ENCODE measurements at regions not wholly inside any gene's neighbourhood (a gene's known extent, or its start where the extent isn't known, plus 50 kb on each side); places are given as distances from the start of the nearest gene placed in this dataset.

DNA sequence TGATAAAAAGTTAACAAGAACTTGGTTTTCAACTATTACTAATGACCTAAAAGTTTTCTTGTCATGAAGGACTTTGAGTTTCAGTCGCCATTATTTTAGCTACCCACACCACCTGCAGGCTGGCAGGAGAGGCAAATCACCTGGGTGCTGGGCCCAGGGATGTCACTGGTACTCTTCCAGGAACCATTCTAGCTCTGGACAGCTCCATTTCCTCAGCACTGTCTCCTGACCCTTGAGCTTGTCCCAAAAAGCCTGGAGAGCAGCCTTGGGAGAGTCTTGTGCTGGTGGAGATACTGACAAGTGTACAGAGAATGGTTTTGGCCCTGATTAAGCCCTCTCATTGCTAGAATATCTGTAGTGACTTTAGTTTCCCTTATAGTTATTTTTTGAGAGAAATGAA is 1924.1 kb upstream of the WWC1 start:
- no peak for TF ChIP-seq RXRA (CRISPR knock-in tag; IDR thresholded peaks at IDR 0.05)
- TF ChIP-seq ZNF292 (CRISPR knock-in tag; IDR thresholded peaks at IDR 0.05; ENCODE audit: borderline replicate concordance, low read depth): no peak
- TF ChIP-seq MXI1 (IDR thresholded peaks at IDR 0.05; ENCODE audit: borderline replicate concordance, low read depth, low read length): no peak
- TF ChIP-seq, protein P1, sequence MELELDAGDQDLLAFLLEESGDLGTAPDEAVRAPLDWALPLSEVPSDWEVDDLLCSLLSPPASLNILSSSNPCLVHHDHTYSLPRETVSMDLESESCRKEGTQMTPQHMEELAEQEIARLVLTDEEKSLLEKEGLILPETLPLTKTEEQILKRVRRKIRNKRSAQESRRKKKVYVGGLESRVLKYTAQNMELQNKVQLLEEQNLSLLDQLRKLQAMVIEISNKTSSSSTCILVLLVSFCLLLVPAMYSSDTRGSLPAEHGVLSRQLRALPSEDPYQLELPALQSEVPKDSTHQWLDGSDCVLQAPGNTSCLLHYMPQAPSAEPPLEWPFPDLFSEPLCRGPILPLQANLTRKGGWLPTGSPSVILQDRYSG (CRISPR knock-in tag; IDR thresholded peaks at IDR 0.05): no peak
- no peak for TF ChIP-seq ZNF792 (CRISPR knock-in tag; IDR thresholded peaks at IDR 0.05)
- TF ChIP-seq CREB1 (IDR thresholded peaks at IDR 0.05): no peak
- TF ChIP-seq CREB1 (CRISPR knock-in tag; IDR thresholded peaks at IDR 0.05): no peak
- TF ChIP-seq MAFK (conservative IDR thresholded peaks at IDR 0.05 in 1 of 2, IDR thresholded peaks at IDR 0.05 in 1 of 2; ENCODE audit: low read length in 2 of 2): no peak
- TF ChIP-seq, protein P2, sequence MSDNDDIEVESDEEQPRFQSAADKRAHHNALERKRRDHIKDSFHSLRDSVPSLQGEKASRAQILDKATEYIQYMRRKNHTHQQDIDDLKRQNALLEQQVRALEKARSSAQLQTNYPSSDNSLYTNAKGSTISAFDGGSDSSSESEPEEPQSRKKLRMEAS (IDR thresholded peaks at IDR 0.05): no peak
- TF ChIP-seq, protein P3, sequence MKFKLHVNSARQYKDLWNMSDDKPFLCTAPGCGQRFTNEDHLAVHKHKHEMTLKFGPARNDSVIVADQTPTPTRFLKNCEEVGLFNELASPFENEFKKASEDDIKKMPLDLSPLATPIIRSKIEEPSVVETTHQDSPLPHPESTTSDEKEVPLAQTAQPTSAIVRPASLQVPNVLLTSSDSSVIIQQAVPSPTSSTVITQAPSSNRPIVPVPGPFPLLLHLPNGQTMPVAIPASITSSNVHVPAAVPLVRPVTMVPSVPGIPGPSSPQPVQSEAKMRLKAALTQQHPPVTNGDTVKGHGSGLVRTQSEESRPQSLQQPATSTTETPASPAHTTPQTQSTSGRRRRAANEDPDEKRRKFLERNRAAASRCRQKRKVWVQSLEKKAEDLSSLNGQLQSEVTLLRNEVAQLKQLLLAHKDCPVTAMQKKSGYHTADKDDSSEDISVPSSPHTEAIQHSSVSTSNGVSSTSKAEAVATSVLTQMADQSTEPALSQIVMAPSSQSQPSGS (CRISPR knock-in tag; IDR thresholded peaks at IDR 0.05): no peak
- TF ChIP-seq, protein P4, sequence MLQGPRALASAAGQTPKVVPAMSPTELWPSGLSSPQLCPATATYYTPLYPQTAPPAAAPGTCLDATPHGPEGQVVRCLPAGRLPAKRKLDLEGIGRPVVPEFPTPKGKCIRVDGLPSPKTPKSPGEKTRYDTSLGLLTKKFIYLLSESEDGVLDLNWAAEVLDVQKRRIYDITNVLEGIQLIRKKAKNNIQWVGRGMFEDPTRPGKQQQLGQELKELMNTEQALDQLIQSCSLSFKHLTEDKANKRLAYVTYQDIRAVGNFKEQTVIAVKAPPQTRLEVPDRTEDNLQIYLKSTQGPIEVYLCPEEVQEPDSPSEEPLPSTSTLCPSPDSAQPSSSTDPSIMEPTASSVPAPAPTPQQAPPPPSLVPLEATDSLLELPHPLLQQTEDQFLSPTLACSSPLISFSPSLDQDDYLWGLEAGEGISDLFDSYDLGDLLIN (CRISPR knock-in tag; IDR thresholded peaks at IDR 0.05; ENCODE audit: borderline replicate concordance): no peak
- no peak for TF ChIP-seq KDM6A (CRISPR knock-in tag; IDR thresholded peaks at IDR 0.05; ENCODE audit: low read depth)
